Gastroesophageal sphincter (tissue), 3 donors: ENCODE measurements at regions not wholly inside any gene's neighbourhood (a gene's known extent, or its start where the extent isn't known, plus 50 kb on each side); places are given as distances from the start of the nearest gene placed in this dataset.

ENCODE experiments used
- CTCF ChIP-seq, 4 experiments: fragments of 200-600 bp in 2 of 4; fragments of 450-650 bp in 2 of 4; sonication (generic) in 1 of 4; IDR thresholded peaks; one replicate each; pipeline ENCODE4 v1.5.1; 2017 to 2019; ENCODE audit warnings: antibody characterized with exemption in 4 of 4, mild to moderate bottlenecking in 2 of 4, moderate library complexity in 2 of 4
- EP300 ChIP-seq: sonication (generic); formaldehyde crosslinking; IDR thresholded peaks from one replicate; pipeline ENCODE4 v1.6.1; 2017; ENCODE audit warnings: antibody characterized with exemption, mild to moderate bottlenecking
- POLR2AphosphoS5 ChIP-seq: sonication (generic); formaldehyde crosslinking; IDR thresholded peaks from one replicate; pipeline ENCODE4 v1.6.1; 2017; ENCODE audit warnings: antibody characterized with exemption

GRCh38 chr5:28780083-28780692 lies 1741.8 kb upstream of the CDH9 start:
- no peak for TF ChIP-seq CTCF (IDR thresholded peaks at IDR 0.05)
- no peak for TF ChIP-seq EP300
- no peak for TF ChIP-seq POLR2AphosphoS5
